Neuronal stem cell (in vitro differentiated cells): ENCODE measurements at regions not wholly inside any gene's neighbourhood (a gene's known extent, or its start where the extent isn't known, plus 50 kb on each side); places are given as distances from the start of the nearest gene placed in this dataset.

ENCODE experiments used
- DNase-seq: peaks from one replicate; pipeline ENCODE4 v3.0.0-alpha.2; 2013; ENCODE audit warnings: low spot score
- H2AFZ ChIP-seq: one replicate; pipeline ENCODE4 v1.6.1; 2013; ENCODE audit warnings: mild to moderate bottlenecking, low read length, inconsistent platforms
- H2AK5ac ChIP-seq: 2 replicates; pipeline ENCODE4 v1.6.1; 2013; ENCODE audit warnings: low read depth, mild to moderate bottlenecking, inconsistent platforms, low read length, moderate library complexity, mixed read lengths
- H2BK120ac ChIP-seq: 2 replicates; pipeline ENCODE4 v1.6.1; 2013; ENCODE audit warnings: low read depth, mild to moderate bottlenecking, inconsistent platforms, low read length, moderate library complexity, mixed read lengths
- H2BK12ac ChIP-seq: one replicate; pipeline ENCODE4 v1.6.1; 2013; ENCODE audit warnings: low read length, inconsistent platforms
- H2BK15ac ChIP-seq: 2 replicates; pipeline ENCODE4 v1.6.1; 2013; ENCODE audit warnings: mild to moderate bottlenecking, low read length, inconsistent platforms, mixed read lengths
- H2BK5ac ChIP-seq: one replicate; pipeline ENCODE4 v1.6.1; 2013; ENCODE audit warnings: inconsistent platforms, mild to moderate bottlenecking, low read length, moderate library complexity
- H3K14ac ChIP-seq: one replicate; pipeline ENCODE4 v1.6.1; 2013; ENCODE audit warnings: low read length, inconsistent platforms
- H3K18ac ChIP-seq: 2 replicates; pipeline ENCODE4 v1.6.1; 2013; ENCODE audit warnings: low read length, inconsistent platforms
- H3K23ac ChIP-seq: 2 replicates; pipeline ENCODE4 v1.6.1; 2013; ENCODE audit warnings: low read depth, mild to moderate bottlenecking, mixed read lengths, low read length, inconsistent platforms; ENCODE audit not compliant: poor library complexity
- H3K27ac ChIP-seq: replicated peaks from 3 replicates; pipeline ENCODE4 v1.5.1; 2013; ENCODE audit warnings: low read length, inconsistent platforms
- H3K27me3 ChIP-seq, 3 experiments: 2 replicates each; pipeline ENCODE4 v1.6.1; 2013; ENCODE audit warnings: low read length in 3 of 3, mild to moderate bottlenecking in 2 of 3, inconsistent platforms in 1 of 3, low read depth in 1 of 3, mixed read lengths in 1 of 3, moderate library complexity in 1 of 3; ENCODE audit not compliant: control insufficient read depth in 3 of 3, insufficient read depth in 3 of 3
- H3K36me3 ChIP-seq, 2 donors: replicated peaks in 1 of 2; 2 replicates each; pipeline ENCODE4 v1.6.1; 2013; ENCODE audit warnings: low read length in 2 of 2; ENCODE audit not compliant: control insufficient read depth in 2 of 2, insufficient read depth in 2 of 2
- H3K4ac ChIP-seq: 2 replicates; pipeline ENCODE4 v1.6.1; 2013; ENCODE audit warnings: inconsistent platforms, mild to moderate bottlenecking, low read length, moderate library complexity
- H3K4me1 ChIP-seq, 2 donors: 1 replicate in 1 of 2; 2 replicates in 1 of 2; pipeline ENCODE4 v1.6.1; 2013; ENCODE audit warnings: low read length in 2 of 2, low read depth in 1 of 2; ENCODE audit not compliant: control insufficient read depth in 2 of 2, insufficient read depth in 1 of 2
- H3K4me2 ChIP-seq: one replicate; pipeline ENCODE4 v1.6.1; 2013; ENCODE audit warnings: mild to moderate bottlenecking, low read length, inconsistent platforms; ENCODE audit not compliant: insufficient read depth, poor library complexity, severe bottlenecking
- H3K4me3 ChIP-seq, 2 donors: 2 replicates each; pipeline ENCODE4 v1.5.1; 2013; ENCODE audit warnings: low read length in 2 of 2, mild to moderate bottlenecking in 2 of 2, inconsistent platforms in 1 of 2, moderate library complexity in 1 of 2
- H3K79me1 ChIP-seq: one replicate; pipeline ENCODE4 v1.6.1; 2013; ENCODE audit warnings: low read depth, mild to moderate bottlenecking, inconsistent platforms, low read length, moderate library complexity
- H3K9ac ChIP-seq: one replicate; pipeline ENCODE4 v1.6.1; 2013; ENCODE audit warnings: mild to moderate bottlenecking, low read depth, low read length, inconsistent platforms; ENCODE audit not compliant: poor library complexity
- H3K9me3 ChIP-seq, 2 donors: replicated peaks in 1 of 2; 2 replicates each; pipeline versions ENCODE3 to v1.6.1; 2013; ENCODE audit warnings: low read length in 2 of 2, mild to moderate bottlenecking in 2 of 2, inconsistent platforms in 1 of 2, low read depth in 1 of 2, mixed read lengths in 1 of 2, moderate library complexity in 1 of 2; ENCODE audit not compliant: control insufficient read depth in 2 of 2, insufficient read depth in 1 of 2
- H4K8ac ChIP-seq: one replicate; pipeline ENCODE4 v1.6.1; 2013; ENCODE audit warnings: low read depth, mild to moderate bottlenecking, inconsistent platforms, low read length, moderate library complexity
- H4K91ac ChIP-seq: one replicate; pipeline ENCODE4 v1.6.1; 2013; ENCODE audit warnings: low read length, low read depth, mild to moderate bottlenecking, inconsistent platforms; ENCODE audit not compliant: poor library complexity
- WGBS, 2 donors: extraction: QIAGEN DNeasy Blood & Tissue Kit; methylation state at CpG; one replicate each; pipeline ENCODE4 v1.1.7; 2013; ENCODE audit warnings: missing lambda C conversion rate in 2 of 2, mixed read lengths in 1 of 2; ENCODE audit not compliant: insufficient read length in 2 of 2, insufficient replicate concordance in 1 of 2; ENCODE audit errors: extremely low coverage in 2 of 2; 5-methylcytosine and 5-hydroxymethylcytosine counted together

- Histone ChIP-seq H3K36me3 (no peaks in the 10 kb centered on the region), H3K4me2 (no peak overlapping the region), H3K27ac (no peak overlapping the region), H4K8ac (no peak overlapping the region), H2AFZ (no peak overlapping the region), H2BK15ac (no peak overlapping the region), H3K14ac (no peak overlapping the region), H3K9me3 (no peaks in the 10 kb centered on the region), H3K4ac (no peak overlapping the region), H3K9ac (no peak overlapping the region), H3K23ac (no peak overlapping the region), H3K27me3 (no peaks in the 10 kb centered on the region), H2AK5ac (no peak overlapping the region), H3K18ac (no peak overlapping the region), H2BK5ac (no peak overlapping the region), H3K4me1 (peaks cover 0 to 6% of the 10 kb centered on the region in 2 donors), H4K91ac (no peak overlapping the region), H2BK12ac (no peak overlapping the region), H3K4me3 (no peak overlapping the region), H2BK120ac (no peak overlapping the region), H3K79me1 (no peaks in the 10 kb centered on the region)
- WGBS, 2 donors: no CpG with 5 or more reads among the region's 3 CpGs
- no peak for DNase-seq
These were observed 201.2 kb upstream of the NSMCE3 start for GRCh38 chr15:29470794-29471193.

GRCh38 chr15:29470311-29470710 lies 200.7 kb upstream of the NSMCE3 start:
- H3K27ac ChIP-seq: no peak overlapping the region
- H3K4ac ChIP-seq: no peak overlapping the region
- H2AFZ ChIP-seq: no peak overlapping the region
- H3K79me1 ChIP-seq: no peaks in the 10 kb centered on the region
- H3K23ac ChIP-seq: no peak overlapping the region
- H3K36me3 ChIP-seq: no peaks in the 10 kb centered on the region
- no peak for DNase-seq
- H3K4me2 ChIP-seq: no peak overlapping the region
- H2BK15ac ChIP-seq: no peak overlapping the region
- H2BK120ac ChIP-seq: no peak overlapping the region
- H3K9ac ChIP-seq: no peak overlapping the region
- no peak overlapping the region for H2BK5ac ChIP-seq
- H3K14ac ChIP-seq: no peak overlapping the region
- no peaks in the 10 kb centered on the region for H3K27me3 ChIP-seq
- H2BK12ac ChIP-seq: peak overlapping the region; percentile 14
- H3K9me3 ChIP-seq: no peaks in the 10 kb centered on the region
- H3K4me1 ChIP-seq: peaks cover 0 to 6% of the 10 kb centered on the region in 2 donors
- no peak overlapping the region for H4K91ac ChIP-seq
- WGBS, 2 donors: no CpG with 5 or more reads among the region's 14 CpGs
- H3K4me3 ChIP-seq: no peak overlapping the region
- H4K8ac ChIP-seq: no peak overlapping the region
- H3K18ac ChIP-seq: no peak overlapping the region
- no peak overlapping the region for H2AK5ac ChIP-seq

- no CpG with 5 or more reads among the region's 10 CpGs for WGBS, 2 donors
- Histone ChIP-seq H3K36me3 (no peaks in the 10 kb centered on the region), H2BK12ac (no peak overlapping the region), H3K23ac (no peak overlapping the region), H2AK5ac (no peak overlapping the region), H4K8ac (no peak overlapping the region), H3K4me1 (peaks cover 0 to 6% of the 10 kb centered on the region in 2 donors), H3K4me3 (no peak overlapping the region), H4K91ac (no peak overlapping the region), H2BK120ac (no peak overlapping the region), H2BK15ac (no peak overlapping the region), H3K79me1 (no peaks in the 10 kb centered on the region), H2AFZ (no peak overlapping the region), H3K9me3 (no peaks in the 10 kb centered on the region), H3K14ac (no peak overlapping the region), H3K9ac (no peak overlapping the region), H3K4ac (no peak overlapping the region), H2BK5ac (no peak overlapping the region), H3K27me3 (no peaks in the 10 kb centered on the region), H3K4me2 (no peak overlapping the region), H3K18ac (no peak overlapping the region), H3K27ac (no peak overlapping the region)
- DNase-seq: no peak
These were observed 199.3 kb upstream of the NSMCE3 start for GRCh38 chr15:29468899-29469298.

GRCh38 chr15:29467091-29467490 lies 197.5 kb upstream of the NSMCE3 start:
- no peaks in the 10 kb centered on the region for H3K36me3 ChIP-seq
- H3K9me3 ChIP-seq: no peaks in the 10 kb centered on the region
- H2AK5ac ChIP-seq: no peak overlapping the region
- no peak overlapping the region for H2BK120ac ChIP-seq
- H3K4me3 ChIP-seq: no peak overlapping the region
- no CpG with 5 or more reads among the region's 4 CpGs for WGBS, 2 donors
- H3K27me3 ChIP-seq: no peaks in the 10 kb centered on the region
- H3K23ac ChIP-seq: no peak overlapping the region
- no peak overlapping the region for H3K14ac ChIP-seq
- no peak overlapping the region for H3K27ac ChIP-seq
- H3K4ac ChIP-seq: no peak overlapping the region
- no peak overlapping the region for H4K91ac ChIP-seq
- H2BK12ac ChIP-seq: no peak overlapping the region
- H2AFZ ChIP-seq: no peak overlapping the region
- no peak overlapping the region for H3K9ac ChIP-seq
- no peak overlapping the region for H2BK5ac ChIP-seq
- no peak overlapping the region for H3K18ac ChIP-seq
- peaks cover 0 to 6% of the 10 kb centered on the region in 2 donors for H3K4me1 ChIP-seq
- no peak overlapping the region for H3K4me2 ChIP-seq
- no peaks in the 10 kb centered on the region for H3K79me1 ChIP-seq
- DNase-seq: no peak
- H4K8ac ChIP-seq: no peak overlapping the region
- no peak overlapping the region for H2BK15ac ChIP-seq
